IPS DF 6.9 (cell line): ENCODE measurements at regions not wholly inside any gene's neighbourhood (a gene's known extent, or its start where the extent isn't known, plus 50 kb on each side); places are given as distances from the start of the nearest gene placed in this dataset.

Experiments
- DNase-seq: peaks from one replicate; pipeline ENCODE4 v3.0.0-alpha.2; 2013; ENCODE audit warnings: low read depth, low spot score
- H3K27ac ChIP-seq: one replicate; pipeline ENCODE4 v1.5.1; 2013; ENCODE audit warnings: low read length, control low read depth
- H3K27me3 ChIP-seq: 2 replicates; pipeline ENCODE4 v1.6.1; 2013; ENCODE audit warnings: mild to moderate bottlenecking, low read length; ENCODE audit not compliant: control insufficient read depth, insufficient read depth
- H3K36me3 ChIP-seq: 2 replicates; pipeline ENCODE4 v1.6.1; 2013; ENCODE audit warnings: low read length; ENCODE audit not compliant: control insufficient read depth, insufficient read depth
- H3K4me1 ChIP-seq: 2 replicates; pipeline ENCODE4 v1.6.1; 2013; ENCODE audit warnings: low read length; ENCODE audit not compliant: control insufficient read depth, insufficient read depth
- H3K4me3 ChIP-seq: 2 replicates; pipeline ENCODE4 v1.5.1; 2013; ENCODE audit warnings: mild to moderate bottlenecking, low read length
- H3K9me3 ChIP-seq: 2 replicates; pipeline ENCODE4 v1.6.1; 2013; ENCODE audit warnings: low read length, inconsistent platforms; ENCODE audit not compliant: control insufficient read depth, insufficient read depth
- WGBS: extraction: QIAGEN DNeasy Blood & Tissue Kit; methylation state at CpG from one replicate; pipeline ENCODE4 v1.1.7; 2013; ENCODE audit warnings: mixed read lengths, missing lambda C conversion rate; ENCODE audit not compliant: insufficient read length, insufficient coverage; 5-methylcytosine and 5-hydroxymethylcytosine counted together

DNA sequence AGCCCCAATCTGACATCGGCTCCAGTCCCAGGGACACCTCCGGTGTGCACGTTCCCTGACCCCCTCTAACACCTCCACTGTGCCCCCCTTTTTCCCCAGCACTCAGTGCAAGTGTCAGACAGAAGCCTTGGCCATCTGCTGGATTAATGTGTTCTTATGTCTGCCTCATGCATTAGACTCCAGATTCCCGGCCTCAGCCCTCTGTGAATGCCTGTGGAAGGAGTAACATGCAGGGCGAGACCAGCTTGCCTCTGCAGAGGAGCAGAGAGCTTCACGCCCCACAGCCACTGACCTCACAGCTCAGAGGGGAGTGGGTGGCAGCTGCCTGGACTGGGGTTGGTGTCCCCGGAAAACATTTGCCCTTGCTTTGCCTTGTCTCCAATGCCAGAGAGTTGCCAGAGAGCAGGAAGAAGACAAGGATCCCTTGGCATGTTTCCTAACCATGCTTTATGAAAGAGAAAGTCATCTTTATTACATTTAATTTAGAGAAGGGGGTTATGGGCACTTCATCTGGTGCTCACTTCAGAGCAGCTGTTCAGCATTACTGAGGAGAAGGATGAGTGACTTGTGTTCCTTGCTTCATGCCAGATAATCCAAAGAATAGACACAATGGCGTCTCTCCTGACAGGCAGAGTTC lies 91.6 kb upstream of the CXCL12 start:
- no peaks in the 10 kb centered on the region for H3K27me3 ChIP-seq
- no peak for DNase-seq
- no CpG with 5 or more reads among the region's 8 CpGs for WGBS
- H3K4me3 ChIP-seq, result no peak overlapping the region
- no peaks in the 10 kb centered on the region for H3K36me3 ChIP-seq
- H3K9me3 ChIP-seq, result no peaks in the 10 kb centered on the region
- H3K4me1 ChIP-seq, result no peaks in the 10 kb centered on the region
- no peak overlapping the region for H3K27ac ChIP-seq

DNA sequence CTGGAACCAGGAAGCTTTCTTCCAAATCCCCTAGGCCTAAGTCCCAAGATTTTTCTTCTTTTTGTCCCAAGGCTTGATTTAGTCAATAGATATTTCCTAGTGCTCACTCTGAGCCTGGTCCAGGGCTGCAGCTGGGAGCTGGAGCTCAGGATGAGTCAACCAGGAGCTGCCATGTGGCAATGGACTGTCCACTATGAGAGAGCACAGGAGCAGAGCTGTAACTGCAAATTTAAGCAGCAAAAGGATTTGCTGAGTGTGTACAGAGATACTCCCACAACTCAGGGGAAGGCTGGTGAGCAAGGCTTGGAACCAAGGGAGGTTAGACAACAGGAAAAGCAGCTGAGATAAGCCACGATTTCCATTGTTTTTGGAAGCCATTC lies 92.1 kb upstream of the CXCL12 start:
- no peak overlapping the region for H3K4me3 ChIP-seq

DNA sequence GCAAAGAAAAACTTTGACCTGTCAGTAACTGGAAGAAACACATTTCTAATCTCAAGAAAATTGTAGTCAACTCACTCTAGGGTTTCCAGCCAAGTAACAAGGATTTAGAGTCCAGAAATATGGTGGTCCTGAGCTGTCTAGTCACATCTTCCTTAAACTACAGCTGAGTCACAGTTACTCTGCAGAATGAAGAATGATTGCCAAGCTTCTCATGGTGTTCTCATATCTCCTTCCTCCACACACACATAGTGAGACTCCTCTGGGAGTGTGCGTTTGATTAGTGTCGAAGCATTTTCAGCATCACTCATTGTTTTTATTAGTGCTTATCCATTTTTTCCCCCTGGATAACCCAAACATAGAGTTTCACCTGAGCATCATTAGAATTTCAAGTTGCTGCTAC lies 93.1 kb upstream of the CXCL12 start:
- no peak for DNase-seq
- no peaks in the 10 kb centered on the region for H3K27me3 ChIP-seq

More for the DNA sequence above, 92.1 kb upstream of the CXCL12 start:
- Histone ChIP-seq H3K27ac (no peak overlapping the region), H3K9me3 (no peaks in the 10 kb centered on the region), H3K4me1 (no peaks in the 10 kb centered on the region), H3K27me3 (no peaks in the 10 kb centered on the region), H3K36me3 (no peaks in the 10 kb centered on the region)
- no CpG with 5 or more reads among the region's 1 CpG for WGBS
- no peak for DNase-seq

DNA sequence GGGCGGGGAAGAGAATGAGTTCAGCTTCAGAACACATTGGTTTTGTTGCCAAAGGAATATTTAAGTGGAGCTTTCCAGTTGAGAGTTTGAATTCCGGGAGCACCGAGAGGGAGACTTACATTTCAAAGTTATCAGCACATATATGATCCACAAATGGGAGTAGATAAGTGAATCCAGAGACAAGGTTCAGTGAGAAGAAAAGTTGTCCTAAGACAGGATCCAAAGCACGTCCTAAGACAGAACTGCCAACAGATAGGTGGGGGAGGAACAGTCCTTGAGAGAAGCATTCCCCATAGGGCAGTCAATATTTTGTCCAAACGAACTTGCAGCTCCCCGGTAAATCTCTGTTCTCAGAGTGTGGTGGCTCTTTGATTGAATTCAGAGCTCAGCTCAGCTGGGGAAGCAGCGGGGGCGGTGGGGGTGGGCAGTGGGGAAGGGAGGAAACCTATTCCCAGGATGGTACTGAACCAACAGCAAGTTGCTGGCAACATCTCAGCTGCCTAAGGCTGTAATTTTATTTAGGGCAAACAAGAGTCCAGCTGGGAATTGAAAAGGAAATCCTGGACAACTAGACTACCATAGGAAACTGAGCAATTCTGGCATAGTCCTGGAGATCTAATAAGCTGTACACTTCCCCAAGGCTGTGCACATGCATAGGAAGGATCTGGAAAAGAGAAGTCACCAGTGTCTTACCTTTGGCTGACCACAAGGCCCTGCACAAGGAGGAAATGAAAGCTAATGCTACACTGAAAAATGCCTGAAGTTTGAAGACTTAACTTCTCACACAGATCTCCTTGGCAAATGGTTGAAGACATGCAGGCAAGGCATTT lies 94.2 kb upstream of the CXCL12 start:
- Histone ChIP-seq H3K4me1 (no peaks in the 10 kb centered on the region), H3K4me3 (no peak overlapping the region), H3K27ac (no peak overlapping the region), H3K9me3 (no peaks in the 10 kb centered on the region), H3K36me3 (no peaks in the 10 kb centered on the region), H3K27me3 (no peaks in the 10 kb centered on the region)
- DNase-seq, result no peak
- no CpG with 5 or more reads among the region's 8 CpGs for WGBS

More for the DNA sequence above, 93.1 kb upstream of the CXCL12 start:
- Histone ChIP-seq H3K4me1 (no peaks in the 10 kb centered on the region), H3K9me3 (no peaks in the 10 kb centered on the region), H3K36me3 (no peaks in the 10 kb centered on the region), H3K27ac (no peak overlapping the region), H3K4me3 (no peak overlapping the region)
- WGBS, result no CpG with 5 or more reads among the region's 2 CpGs

DNA sequence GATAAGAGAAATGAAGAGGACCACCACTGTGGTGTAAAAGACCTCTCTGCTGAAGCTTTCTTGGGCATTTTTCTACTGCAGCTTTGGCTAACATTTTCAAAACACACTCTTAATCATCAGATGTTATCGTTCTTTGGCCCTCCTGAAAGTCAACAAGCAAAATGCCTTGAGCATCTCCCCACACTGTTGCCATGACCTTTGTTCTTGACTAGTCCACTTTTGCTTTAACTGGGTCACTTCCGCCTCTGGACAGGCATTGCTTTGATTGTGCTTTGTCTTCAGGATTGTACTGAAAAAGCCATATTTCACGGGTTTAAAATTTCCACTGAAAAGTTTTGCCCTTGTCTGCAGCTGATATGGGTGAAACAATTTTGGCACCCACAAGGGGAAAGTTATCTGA lies 107.8 kb upstream of the CXCL12 start:
- H3K4me3 ChIP-seq, result no peak overlapping the region
- no peaks in the 10 kb centered on the region for H3K4me1 ChIP-seq
- H3K9me3 ChIP-seq, result no peaks in the 10 kb centered on the region
- H3K27ac ChIP-seq, result no peak overlapping the region
- WGBS, result no CpG with 5 or more reads among the region's 3 CpGs
- no peaks in the 10 kb centered on the region for H3K27me3 ChIP-seq
- H3K36me3 ChIP-seq, result no peaks in the 10 kb centered on the region
- no peak for DNase-seq

DNA sequence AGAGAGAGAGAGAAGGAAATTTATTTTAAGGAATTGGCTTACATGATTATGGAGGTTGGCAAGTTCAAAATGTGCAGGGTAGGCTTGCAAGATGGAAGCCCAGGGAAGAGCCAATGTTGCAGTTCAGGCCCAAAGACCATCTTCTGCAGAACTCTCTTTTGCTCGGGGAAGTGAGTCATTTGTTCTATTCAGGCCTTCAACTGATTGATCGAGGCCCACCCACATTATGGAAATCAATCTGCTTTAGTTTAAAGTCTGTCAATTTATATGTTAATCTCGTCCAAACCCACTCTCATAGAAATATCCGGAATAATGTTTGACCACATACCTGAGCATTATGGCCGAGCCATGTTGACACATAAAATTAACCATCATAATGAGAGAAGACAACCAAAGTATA lies 113.3 kb upstream of the CXCL12 start:
- WGBS, result no CpG with 5 or more reads among the region's 5 CpGs
- no peak overlapping the region for H3K4me3 ChIP-seq
- H3K9me3 ChIP-seq, result no peaks in the 10 kb centered on the region

DNA sequence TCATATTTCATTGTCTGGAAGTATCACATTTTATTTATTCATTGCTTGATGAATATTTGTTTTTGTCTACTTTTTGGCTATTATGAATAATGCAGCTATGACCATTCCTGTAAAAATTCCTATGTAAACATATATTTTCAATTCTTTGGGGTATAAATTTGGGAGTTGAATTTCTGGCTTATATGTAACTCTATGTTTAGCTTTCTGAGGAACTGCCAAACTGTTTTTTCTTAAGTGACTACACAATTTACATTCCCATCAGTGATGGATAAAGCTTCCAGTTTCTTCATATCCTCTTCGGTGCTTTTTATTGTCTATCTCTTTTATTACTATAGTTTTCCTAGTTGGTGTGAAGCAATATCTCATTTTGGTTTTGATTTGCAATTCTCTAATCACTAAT lies 115.6 kb upstream of the CXCL12 start:
- no CpG with 5 or more reads among the region's 1 CpG for WGBS

More for the DNA sequence above, 113.3 kb upstream of the CXCL12 start:
- DNase-seq, result no peak
- H3K4me1 ChIP-seq, result no peaks in the 10 kb centered on the region
- H3K27ac ChIP-seq, result no peak overlapping the region
- H3K27me3 ChIP-seq, result no peaks in the 10 kb centered on the region
- no peaks in the 10 kb centered on the region for H3K36me3 ChIP-seq

DNA sequence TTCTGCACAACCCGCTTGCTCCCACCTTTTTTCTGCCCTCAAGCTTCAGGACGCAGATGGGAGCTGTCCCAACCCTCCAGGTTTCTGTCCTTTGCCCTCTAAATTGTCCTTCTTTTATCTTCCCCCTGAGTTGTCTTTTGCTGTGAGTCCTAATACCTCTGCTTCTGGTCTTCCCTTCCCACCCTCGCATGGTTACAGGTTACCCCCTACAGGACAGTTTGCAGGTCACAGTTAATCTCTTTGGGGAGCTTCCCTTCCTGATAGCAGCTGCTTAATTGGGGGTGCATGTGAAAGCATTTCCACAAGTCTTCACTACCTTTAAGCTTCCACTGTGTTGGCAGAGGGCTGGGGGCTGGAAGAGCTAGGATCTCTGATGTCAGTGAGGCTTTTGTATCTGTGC lies 121.5 kb upstream of the CXCL12 start:
- H3K27ac ChIP-seq, result no peak overlapping the region
- H3K27me3 ChIP-seq, result no peaks in the 10 kb centered on the region
- H3K4me3 ChIP-seq, result no peak overlapping the region
- no CpG with 5 or more reads among the region's 3 CpGs for WGBS
- H3K9me3 ChIP-seq, result no peaks in the 10 kb centered on the region
- no peak for DNase-seq
- H3K4me1 ChIP-seq, result no peaks in the 10 kb centered on the region
- H3K36me3 ChIP-seq, result no peaks in the 10 kb centered on the region; the same call in 1 of the 2 replicates

More for the DNA sequence above, 115.6 kb upstream of the CXCL12 start:
- Histone ChIP-seq H3K27me3 (no peaks in the 10 kb centered on the region), H3K36me3 (no peaks in the 10 kb centered on the region), H3K9me3 (no peaks in the 10 kb centered on the region), H3K27ac (no peak overlapping the region), H3K4me3 (no peak overlapping the region), H3K4me1 (no peaks in the 10 kb centered on the region)
- DNase-seq, result no peak

DNA sequence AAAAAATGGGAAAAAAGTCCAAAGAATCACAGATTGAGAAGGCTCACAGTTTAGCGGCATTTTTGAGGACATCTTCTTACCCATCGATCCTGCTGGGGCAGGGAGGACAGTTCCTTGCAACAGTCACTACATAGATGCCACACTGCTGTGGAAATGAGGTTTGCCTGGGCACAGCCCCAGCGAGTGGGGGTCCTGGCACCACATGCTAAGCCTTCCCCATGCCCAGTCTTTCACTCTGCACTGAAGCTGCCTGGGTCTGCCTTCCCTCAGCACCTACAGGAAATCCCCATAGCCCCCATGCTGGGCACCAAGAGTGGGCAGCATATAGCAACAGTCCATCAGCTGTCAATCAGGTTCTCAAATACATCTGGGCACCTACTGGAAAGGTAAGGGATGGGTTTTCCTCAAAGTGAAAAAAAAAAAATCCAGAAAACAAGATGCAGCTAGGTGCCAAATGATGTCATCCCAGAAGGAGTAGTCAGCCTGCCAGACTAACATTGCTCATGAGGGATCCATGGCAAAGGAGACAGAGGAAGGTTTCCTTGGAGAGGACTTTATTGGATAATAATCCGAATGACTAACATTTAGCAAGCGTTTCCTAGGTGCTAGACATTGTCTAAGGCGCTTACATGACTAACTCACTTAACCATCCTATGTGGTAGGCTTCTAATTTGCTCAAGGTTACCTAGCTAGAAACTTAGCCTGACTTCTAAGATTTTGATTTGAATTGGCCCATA lies 125.7 kb upstream of the CXCL12 start:
- no peak for DNase-seq
- Histone ChIP-seq H3K9me3 (no peaks in the 10 kb centered on the region), H3K4me1 (no peaks in the 10 kb centered on the region), H3K4me3 (no peak overlapping the region), H3K36me3 (no peaks in the 10 kb centered on the region; the same call in 1 of the 2 replicates), H3K27me3 (no peaks in the 10 kb centered on the region), H3K27ac (no peak overlapping the region)
- WGBS, result no CpG with 5 or more reads among the region's 6 CpGs

DNA sequence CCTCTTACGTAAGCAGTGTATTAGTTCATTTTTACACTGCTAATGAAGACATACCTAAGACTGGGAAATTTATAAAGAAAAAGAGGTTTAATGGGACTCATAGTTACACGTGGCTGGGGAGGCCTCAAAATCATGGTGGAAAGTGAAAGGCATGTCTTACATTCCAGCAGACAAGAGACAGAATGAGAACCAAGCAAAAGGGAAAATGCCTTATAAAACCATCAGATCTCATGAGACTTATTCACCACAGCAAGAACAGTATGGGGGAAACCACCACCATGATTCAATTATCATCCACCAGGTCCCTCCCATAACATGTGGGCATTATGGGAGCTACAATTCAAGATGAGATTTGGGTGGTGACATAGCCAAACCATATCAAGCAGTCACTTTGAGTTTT lies 126.3 kb upstream of the CXCL12 start:
- H3K27me3 ChIP-seq, result no peaks in the 10 kb centered on the region
- no peaks in the 10 kb centered on the region; the same call in 1 of the 2 replicates for H3K36me3 ChIP-seq
- no peak overlapping the region for H3K27ac ChIP-seq
- H3K4me1 ChIP-seq, result no peaks in the 10 kb centered on the region
- no peaks in the 10 kb centered on the region for H3K9me3 ChIP-seq
- H3K4me3 ChIP-seq, result no peak overlapping the region
- DNase-seq, result no peak
- WGBS, result no CpG with 5 or more reads among the region's 2 CpGs
